ENCODE measurements at regions not wholly inside any gene's neighbourhood (a gene's known extent, or its start where the extent isn't known, plus 50 kb on each side); places are given as distances from the start of the nearest gene placed in this dataset.

GRCh38 chr12:42933461-42934081 lies 344.0 kb upstream of the PRICKLE1 start (continued):
- TF ChIP-seq ZBTB44 (tag by site-specific recombination; IDR thresholded peaks at IDR 0.05) (peak; percentile 36; the same call in 1 of the 2 replicates), ZNF518A (tag by site-specific recombination; conservative IDR thresholded peaks at IDR 0.05; ENCODE audit: low read depth) (0 out of 2 replicates have a peak, but pooled peaks have one; percentile 16), ZNF610 (tag by site-specific recombination; IDR thresholded peaks at IDR 0.05; ENCODE audit: borderline replicate concordance) (no peak; the same call in 1 of the 2 replicates), KLF7 (tag by site-specific recombination; IDR thresholded peaks at IDR 0.05; ENCODE audit: borderline replicate concordance) (peak; percentile 33; the same call in 1 of the 2 replicates), ZNF830 (tag by site-specific recombination; IDR thresholded peaks at IDR 0.05; ENCODE audit: low read depth) (no peak), ZBTB8A (tag by site-specific recombination; IDR thresholded peaks at IDR 0.05) (no peak), FEZF1 (tag by site-specific recombination; IDR thresholded peaks at IDR 0.05) (peak; percentile 73), ZNF391 (tag by site-specific recombination; IDR thresholded peaks at IDR 0.05; ENCODE audit: borderline replicate concordance, low read depth) (no peak)

- Histone ChIP-seq H3K36me3 (ENCODE audit: control insufficient read depth in 2 of 2, insufficient read depth in 1 of 2, low read length in 2 of 2) (no peaks in the 10 kb centered on the region), H3K4me3 (ENCODE audit: low read depth, low read length) (no peak overlapping the region), H3K4me1 (ENCODE audit: control insufficient read depth, insufficient read depth, low read length) (peaks cover 8% of the 10 kb centered on the region), H3K9me3 (ENCODE audit: control insufficient read depth, insufficient read depth, low read depth, low read length) (no peaks in the 10 kb centered on the region), H3K27ac (ENCODE audit: extremely low read depth, low read depth, low read length) (no peak overlapping the region)
- POLR2A ChIA-PET = no interaction called here
- CTCF ChIA-PET = interaction anchor here (0.7 kb wide), 1 partner anchor 424 kb away, joined by 3 read pairs; no protein-coding TSS in a partner anchor
- TF ChIP-seq OVOL3 (tag by site-specific recombination; IDR thresholded peaks at IDR 0.05) (no peak), ZNF302 (tag by site-specific recombination; IDR thresholded peaks at IDR 0.05; ENCODE audit: low read depth) (no peak), ZNF211 (tag by site-specific recombination; IDR thresholded peaks at IDR 0.05; ENCODE audit: low read depth) (no peak), ZNF280C (tag by site-specific recombination; IDR thresholded peaks at IDR 0.05) (no peak), ZNF23 (tag by site-specific recombination; IDR thresholded peaks at IDR 0.05; ENCODE audit: borderline replicate concordance) (no peak), REST (tag by site-specific recombination; IDR thresholded peaks at IDR 0.05) (no peak), HOXD13 (CRISPR knock-in tag; IDR thresholded peaks at IDR 0.05; ENCODE audit: borderline replicate concordance) (no peak), SP3 (tag by site-specific recombination; IDR thresholded peaks at IDR 0.05) (no peak), ZNF146 (tag by site-specific recombination; IDR thresholded peaks at IDR 0.05) (no peak), ZNF624 (tag by site-specific recombination; IDR thresholded peaks at IDR 0.05) (no peak), ZNF202 (tag by site-specific recombination; IDR thresholded peaks at IDR 0.05; ENCODE audit: borderline replicate concordance) (no peak), ZNF174 (tag by site-specific recombination; IDR thresholded peaks at IDR 0.05) (no peak), KLF10 (tag by site-specific recombination; IDR thresholded peaks at IDR 0.05) (no peak)
- TF ChIP-seq, protein P1, sequence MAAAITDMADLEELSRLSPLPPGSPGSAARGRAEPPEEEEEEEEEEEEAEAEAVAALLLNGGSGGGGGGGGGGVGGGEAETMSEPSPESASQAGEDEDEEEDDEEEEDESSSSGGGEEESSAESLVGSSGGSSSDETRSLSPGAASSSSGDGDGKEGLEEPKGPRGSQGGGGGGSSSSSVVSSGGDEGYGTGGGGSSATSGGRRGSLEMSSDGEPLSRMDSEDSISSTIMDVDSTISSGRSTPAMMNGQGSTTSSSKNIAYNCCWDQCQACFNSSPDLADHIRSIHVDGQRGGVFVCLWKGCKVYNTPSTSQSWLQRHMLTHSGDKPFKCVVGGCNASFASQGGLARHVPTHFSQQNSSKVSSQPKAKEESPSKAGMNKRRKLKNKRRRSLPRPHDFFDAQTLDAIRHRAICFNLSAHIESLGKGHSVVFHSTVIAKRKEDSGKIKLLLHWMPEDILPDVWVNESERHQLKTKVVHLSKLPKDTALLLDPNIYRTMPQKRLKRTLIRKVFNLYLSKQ (tag by site-specific recombination; IDR thresholded peaks at IDR 0.05; ENCODE audit: borderline replicate concordance) = no peak
Observed at GRCh38 chr12:42932936-42933335, 343.4 kb upstream of the PRICKLE1 start.
